ENCODE measurements at regions not wholly inside any gene's neighbourhood (a gene's known extent, or its start where the extent isn't known, plus 50 kb on each side); places are given as distances from the start of the nearest gene placed in this dataset.

GRCh38 chr4:146123231-146123630 lies 52.3 kb upstream of the LSM6 start:
- TF ChIP-seq CTCF (IDR thresholded peaks at IDR 0.05) = no peak
- no peak for TF ChIP-seq USF1 (CRISPR knock-in tag; IDR thresholded peaks at IDR 0.05)
- TF ChIP-seq FOXJ3 (CRISPR knock-in tag; IDR thresholded peaks at IDR 0.05; ENCODE audit: borderline replicate concordance) = no peak
- TF ChIP-seq ATF2 (CRISPR knock-in tag; IDR thresholded peaks at IDR 0.05; ENCODE audit: borderline replicate concordance, low read depth) = no peak
- TF ChIP-seq ZNF121 (CRISPR knock-in tag; IDR thresholded peaks at IDR 0.05) = no peak
- no peak for TF ChIP-seq KAT7 (CRISPR knock-in tag; IDR thresholded peaks at IDR 0.05; ENCODE audit: borderline replicate concordance)
- TF ChIP-seq ERG (CRISPR knock-in tag; IDR thresholded peaks at IDR 0.05) = no peak
- no peak for TF ChIP-seq SP1 (CRISPR knock-in tag; conservative IDR thresholded peaks at IDR 0.05)
- no peak for TF ChIP-seq FOXP1 (CRISPR knock-in tag; IDR thresholded peaks at IDR 0.05; ENCODE audit: borderline replicate concordance)
- TF ChIP-seq SMAD3 (CRISPR knock-in tag; IDR thresholded peaks at IDR 0.05; ENCODE audit: borderline replicate concordance) = no peak
- no peak for TF ChIP-seq MAX (CRISPR knock-in tag; IDR thresholded peaks at IDR 0.05)
- TF ChIP-seq MYBL2 (CRISPR knock-in tag; IDR thresholded peaks at IDR 0.05) = no peak

Measured in WTC11 (cell line).